ENCODE measurements at regions not wholly inside any gene's neighbourhood (a gene's known extent, or its start where the extent isn't known, plus 50 kb on each side); places are given as distances from the start of the nearest gene placed in this dataset.

DNA sequence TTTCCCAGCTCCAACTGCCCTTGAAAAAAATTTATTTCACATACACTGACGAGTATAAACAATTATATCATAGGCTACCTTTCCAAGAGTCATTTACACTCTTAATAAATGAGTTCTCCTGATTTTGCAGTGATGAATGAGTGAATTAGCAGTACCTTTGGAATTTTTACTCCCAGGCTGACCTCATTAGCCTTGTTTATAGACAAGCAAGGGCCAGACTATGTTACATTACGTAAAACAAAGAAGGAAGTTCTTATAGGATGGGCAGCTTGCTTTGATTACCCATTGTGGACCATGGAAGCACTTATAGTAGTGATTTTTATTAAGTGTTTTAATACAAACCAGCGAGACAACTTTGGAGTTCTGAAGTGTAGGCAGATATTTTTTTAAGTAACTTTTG lies 112.9 kb upstream of the C1QTNF7 start:
- TF ChIP-seq, protein P1, sequence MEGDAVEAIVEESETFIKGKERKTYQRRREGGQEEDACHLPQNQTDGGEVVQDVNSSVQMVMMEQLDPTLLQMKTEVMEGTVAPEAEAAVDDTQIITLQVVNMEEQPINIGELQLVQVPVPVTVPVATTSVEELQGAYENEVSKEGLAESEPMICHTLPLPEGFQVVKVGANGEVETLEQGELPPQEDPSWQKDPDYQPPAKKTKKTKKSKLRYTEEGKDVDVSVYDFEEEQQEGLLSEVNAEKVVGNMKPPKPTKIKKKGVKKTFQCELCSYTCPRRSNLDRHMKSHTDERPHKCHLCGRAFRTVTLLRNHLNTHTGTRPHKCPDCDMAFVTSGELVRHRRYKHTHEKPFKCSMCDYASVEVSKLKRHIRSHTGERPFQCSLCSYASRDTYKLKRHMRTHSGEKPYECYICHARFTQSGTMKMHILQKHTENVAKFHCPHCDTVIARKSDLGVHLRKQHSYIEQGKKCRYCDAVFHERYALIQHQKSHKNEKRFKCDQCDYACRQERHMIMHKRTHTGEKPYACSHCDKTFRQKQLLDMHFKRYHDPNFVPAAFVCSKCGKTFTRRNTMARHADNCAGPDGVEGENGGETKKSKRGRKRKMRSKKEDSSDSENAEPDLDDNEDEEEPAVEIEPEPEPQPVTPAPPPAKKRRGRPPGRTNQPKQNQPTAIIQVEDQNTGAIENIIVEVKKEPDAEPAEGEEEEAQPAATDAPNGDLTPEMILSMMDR (IDR thresholded peaks at IDR 0.05; ENCODE audit: control insufficient read depth, extremely low read depth, insufficient read depth) = no peak
- no peak overlapping the region for H3K4me3 ChIP-seq (ENCODE audit: low read depth, low read length)
- DNase-seq (ENCODE audit: low read depth) = no peak

- H3K4me3 ChIP-seq (ENCODE audit: low read depth, low read length) = no peak overlapping the region
- TF ChIP-seq, protein P1 (IDR thresholded peaks at IDR 0.05; ENCODE audit: control insufficient read depth, extremely low read depth, insufficient read depth) = no peak
- no peak for DNase-seq (ENCODE audit: low read depth)
Observed at GRCh38 chr4:15317246-15317645, 110.6 kb upstream of the C1QTNF7 start.

- TF ChIP-seq, protein P1 (IDR thresholded peaks at IDR 0.05; ENCODE audit: control insufficient read depth, extremely low read depth, insufficient read depth) = no peak
- H3K4me3 ChIP-seq (ENCODE audit: low read depth, low read length) = no peak overlapping the region
- no peak for DNase-seq (ENCODE audit: low read depth)
Observed at GRCh38 chr4:15318621-15319348, 109.0 kb upstream of the C1QTNF7 start.

DNA sequence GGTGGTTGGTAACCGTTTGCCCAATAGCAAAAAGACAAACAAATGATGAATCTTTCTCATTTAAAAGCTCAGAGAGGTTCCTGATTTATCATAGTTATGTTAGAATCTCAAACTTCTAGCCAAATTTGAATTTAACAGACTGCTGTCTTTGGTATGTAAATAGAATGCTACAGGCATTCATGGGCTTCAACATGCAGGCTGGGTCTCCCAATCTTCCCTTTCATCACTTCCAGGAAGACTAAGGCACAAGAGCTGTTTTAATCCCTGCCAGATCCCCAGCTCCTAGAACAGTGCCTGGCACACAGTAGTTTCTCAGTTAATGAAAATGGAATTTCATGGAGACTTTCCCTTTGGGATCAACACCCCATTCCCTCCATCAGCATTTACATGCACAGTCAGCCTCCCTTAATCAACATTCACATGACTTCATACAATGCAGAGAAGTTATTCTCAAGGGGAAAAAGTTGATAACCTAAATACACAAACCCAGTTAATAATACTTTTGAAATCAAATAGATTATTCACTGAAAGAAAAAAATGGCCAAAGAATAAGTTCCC lies 107.6 kb upstream of the C1QTNF7 start:
- DNase-seq (ENCODE audit: low read depth) = no peak
- H3K4me3 ChIP-seq (ENCODE audit: low read depth, low read length) = no peak overlapping the region
- TF ChIP-seq, protein P1 (IDR thresholded peaks at IDR 0.05; ENCODE audit: control insufficient read depth, extremely low read depth, insufficient read depth) = no peak

DNA sequence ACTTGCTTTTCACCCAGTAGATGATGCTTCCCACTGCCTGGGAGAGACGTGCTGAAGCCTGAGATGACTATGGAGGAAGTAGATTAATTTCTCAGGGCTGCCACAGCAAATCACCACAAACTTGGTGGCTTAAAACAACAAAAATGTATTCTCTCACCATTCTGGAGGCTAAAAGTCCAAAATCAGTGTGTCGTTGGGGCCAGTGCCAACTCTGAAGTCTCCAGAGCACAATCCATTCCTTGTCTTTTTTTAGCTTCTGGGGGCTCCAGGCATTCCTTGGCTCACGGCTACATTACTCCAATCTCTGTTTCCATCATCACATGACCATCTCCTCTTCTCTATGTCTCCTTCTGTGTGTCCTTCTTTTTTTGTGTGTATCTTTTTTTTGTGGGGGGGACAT lies 105.8 kb upstream of the C1QTNF7 start:
- TF ChIP-seq, protein P1 (IDR thresholded peaks at IDR 0.05; ENCODE audit: control insufficient read depth, extremely low read depth, insufficient read depth) = no peak
- no peak for DNase-seq (ENCODE audit: low read depth)
- H3K4me3 ChIP-seq (ENCODE audit: low read depth, low read length) = no peak overlapping the region

DNA sequence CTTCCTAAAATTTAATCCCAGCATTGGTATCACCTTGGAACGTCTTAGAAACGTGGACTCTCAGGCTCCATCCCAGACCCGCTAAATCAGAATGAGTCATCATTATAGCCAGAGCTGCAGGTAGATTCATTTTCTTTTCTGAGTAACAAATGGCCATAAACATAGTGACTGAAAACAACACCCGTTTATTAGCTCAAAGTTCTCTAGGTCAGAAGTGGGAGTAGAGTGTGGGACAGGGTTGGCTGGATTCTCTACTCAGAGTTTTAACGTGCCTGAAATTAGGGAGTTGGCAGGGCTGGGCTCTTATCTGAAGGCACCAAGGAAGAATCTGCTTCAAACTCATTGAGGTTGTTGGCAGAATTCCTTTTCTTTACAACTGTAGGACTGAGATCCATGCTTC lies 101.8 kb upstream of the C1QTNF7 start:
- no peak overlapping the region for H3K4me3 ChIP-seq (ENCODE audit: low read depth, low read length)
- TF ChIP-seq, protein P1 (IDR thresholded peaks at IDR 0.05; ENCODE audit: control insufficient read depth, extremely low read depth, insufficient read depth) = no peak

More for the DNA sequence above, 101.8 kb upstream of the C1QTNF7 start:
- DNase-seq (ENCODE audit: low read depth) = no peak
